ENCODE measurements at regions not wholly inside any gene's neighbourhood (a gene's known extent, or its start where the extent isn't known, plus 50 kb on each side); places are given as distances from the start of the nearest gene placed in this dataset.

GRCh38 chr15:88337993-88338392 lies 81.5 kb upstream of the NTRK3 start:
- Histone ChIP-seq H3K9ac (ENCODE audit: low read depth, low read length) (no peak overlapping the region), H3K4me3 (ENCODE audit: low read depth, low read length) (no peak overlapping the region), H3K4me1 (ENCODE audit: control insufficient read depth, insufficient read depth, low read length) (no peaks in the 10 kb centered on the region), H3K9me3 (ENCODE audit: control insufficient read depth, insufficient read depth, low read length) (no peaks in the 10 kb centered on the region), H3K27me3 (ENCODE audit: control insufficient read depth, insufficient read depth, low read length) (no peaks in the 10 kb centered on the region), H3K36me3 (ENCODE audit: control insufficient read depth, insufficient read depth, low read length) (no peaks in the 10 kb centered on the region), H3K27ac (ENCODE audit: low read depth, low read length) (no peak overlapping the region)

- H3K36me3 ChIP-seq (ENCODE audit: control insufficient read depth, insufficient read depth, low read length), result no peaks in the 10 kb centered on the region
- no peak overlapping the region for H3K4me3 ChIP-seq (ENCODE audit: low read depth, low read length)
- no peaks in the 10 kb centered on the region; the same call in 1 of the 2 replicates for H3K4me1 ChIP-seq (ENCODE audit: control insufficient read depth, insufficient read depth, low read length)
- no peak overlapping the region for H3K27ac ChIP-seq (ENCODE audit: low read depth, low read length)
- no peaks in the 10 kb centered on the region for H3K27me3 ChIP-seq (ENCODE audit: control insufficient read depth, insufficient read depth, low read length)
- H3K9me3 ChIP-seq (ENCODE audit: control insufficient read depth, insufficient read depth, low read length), result no peaks in the 10 kb centered on the region
- H3K9ac ChIP-seq (ENCODE audit: low read depth, low read length), result no peak overlapping the region
Observed at GRCh38 chr15:88335074-88335473, 78.5 kb upstream of the NTRK3 start.

GRCh38 chr15:88334436-88334835 lies 77.9 kb upstream of the NTRK3 start:
- Histone ChIP-seq H3K4me1 (ENCODE audit: control insufficient read depth, insufficient read depth, low read length) (no peaks in the 10 kb centered on the region; the same call in 1 of the 2 replicates), H3K9me3 (ENCODE audit: control insufficient read depth, insufficient read depth, low read length) (no peaks in the 10 kb centered on the region), H3K9ac (ENCODE audit: low read depth, low read length) (no peak overlapping the region)

GRCh38 chr15:88331291-88331690 lies 74.8 kb upstream of the NTRK3 start:
- H3K4me1 ChIP-seq (ENCODE audit: control insufficient read depth, insufficient read depth, low read length), result no peaks in the 10 kb centered on the region; the same call in 1 of the 2 replicates
- H3K27me3 ChIP-seq (ENCODE audit: control insufficient read depth, insufficient read depth, low read length), result no peaks in the 10 kb centered on the region
- no peaks in the 10 kb centered on the region for H3K9me3 ChIP-seq (ENCODE audit: control insufficient read depth, insufficient read depth, low read length)
- H3K27ac ChIP-seq (ENCODE audit: low read depth, low read length), result no peak overlapping the region
- no peak overlapping the region for H3K9ac ChIP-seq (ENCODE audit: low read depth, low read length)
- H3K4me3 ChIP-seq (ENCODE audit: low read depth, low read length), result no peak overlapping the region
- no peaks in the 10 kb centered on the region for H3K36me3 ChIP-seq (ENCODE audit: control insufficient read depth, insufficient read depth, low read length)

More at GRCh38 chr15:88334436-88334835, 77.9 kb upstream of the NTRK3 start:
- Histone ChIP-seq H3K4me3 (ENCODE audit: low read depth, low read length) (no peak overlapping the region), H3K36me3 (ENCODE audit: control insufficient read depth, insufficient read depth, low read length) (no peaks in the 10 kb centered on the region), H3K27me3 (ENCODE audit: control insufficient read depth, insufficient read depth, low read length) (no peaks in the 10 kb centered on the region), H3K27ac (ENCODE audit: low read depth, low read length) (no peak overlapping the region)

GRCh38 chr15:88326924-88327323 lies 70.4 kb upstream of the NTRK3 start:
- no peaks in the 10 kb centered on the region for H3K27me3 ChIP-seq (ENCODE audit: control insufficient read depth, insufficient read depth, low read length)
- H3K9ac ChIP-seq (ENCODE audit: low read depth, low read length), result no peak overlapping the region

GRCh38 chr15:88324741-88325065 lies 68.2 kb upstream of the NTRK3 start:
- H3K9me3 ChIP-seq (ENCODE audit: control insufficient read depth, insufficient read depth, low read length), result no peaks in the 10 kb centered on the region
- H3K27me3 ChIP-seq (ENCODE audit: control insufficient read depth, insufficient read depth, low read length), result no peaks in the 10 kb centered on the region
- H3K27ac ChIP-seq (ENCODE audit: low read depth, low read length), result no peak overlapping the region
- H3K36me3 ChIP-seq (ENCODE audit: control insufficient read depth, insufficient read depth, low read length), result no peaks in the 10 kb centered on the region
- H3K9ac ChIP-seq (ENCODE audit: low read depth, low read length), result no peak overlapping the region
- no peaks in the 10 kb centered on the region for H3K4me1 ChIP-seq (ENCODE audit: control insufficient read depth, insufficient read depth, low read length)
- no peak overlapping the region for H3K4me3 ChIP-seq (ENCODE audit: low read depth, low read length)

More at GRCh38 chr15:88326924-88327323, 70.4 kb upstream of the NTRK3 start:
- Histone ChIP-seq H3K4me3 (ENCODE audit: low read depth, low read length) (no peak overlapping the region), H3K9me3 (ENCODE audit: control insufficient read depth, insufficient read depth, low read length) (no peaks in the 10 kb centered on the region), H3K36me3 (ENCODE audit: control insufficient read depth, insufficient read depth, low read length) (no peaks in the 10 kb centered on the region), H3K4me1 (ENCODE audit: control insufficient read depth, insufficient read depth, low read length) (no peaks in the 10 kb centered on the region; the same call in 1 of the 2 replicates), H3K27ac (ENCODE audit: low read depth, low read length) (no peak overlapping the region)

GRCh38 chr15:88323976-88324740 lies 67.6 kb upstream of the NTRK3 start:
- no peak overlapping the region for H3K9ac ChIP-seq (ENCODE audit: low read depth, low read length)
- no peaks in the 10 kb centered on the region for H3K9me3 ChIP-seq (ENCODE audit: control insufficient read depth, insufficient read depth, low read length)

GRCh38 chr15:88323468-88323867 lies 66.9 kb upstream of the NTRK3 start:
- no peaks in the 10 kb centered on the region for H3K4me1 ChIP-seq (ENCODE audit: control insufficient read depth, insufficient read depth, low read length)
- H3K36me3 ChIP-seq (ENCODE audit: control insufficient read depth, insufficient read depth, low read length), result no peaks in the 10 kb centered on the region
- no peaks in the 10 kb centered on the region for H3K27me3 ChIP-seq (ENCODE audit: control insufficient read depth, insufficient read depth, low read length)
- H3K9ac ChIP-seq (ENCODE audit: low read depth, low read length), result no peak overlapping the region
- H3K4me3 ChIP-seq (ENCODE audit: low read depth, low read length), result no peak overlapping the region
- H3K27ac ChIP-seq (ENCODE audit: low read depth, low read length), result no peak overlapping the region
- no peaks in the 10 kb centered on the region for H3K9me3 ChIP-seq (ENCODE audit: control insufficient read depth, insufficient read depth, low read length)

More at GRCh38 chr15:88323976-88324740, 67.6 kb upstream of the NTRK3 start:
- no peaks in the 10 kb centered on the region for H3K27me3 ChIP-seq (ENCODE audit: control insufficient read depth, insufficient read depth, low read length)
- H3K4me3 ChIP-seq (ENCODE audit: low read depth, low read length), result no peak overlapping the region
- no peak overlapping the region for H3K27ac ChIP-seq (ENCODE audit: low read depth, low read length)
- H3K36me3 ChIP-seq (ENCODE audit: control insufficient read depth, insufficient read depth, low read length), result no peaks in the 10 kb centered on the region
- H3K4me1 ChIP-seq (ENCODE audit: control insufficient read depth, insufficient read depth, low read length), result no peaks in the 10 kb centered on the region

- Histone ChIP-seq H3K9me3 (ENCODE audit: control insufficient read depth, insufficient read depth, low read length) (no peaks in the 10 kb centered on the region), H3K27me3 (ENCODE audit: control insufficient read depth, insufficient read depth, low read length) (no peaks in the 10 kb centered on the region), H3K9ac (ENCODE audit: low read depth, low read length) (no peak overlapping the region), H3K36me3 (ENCODE audit: control insufficient read depth, insufficient read depth, low read length) (no peaks in the 10 kb centered on the region), H3K4me3 (ENCODE audit: low read depth, low read length) (no peak overlapping the region), H3K27ac (ENCODE audit: low read depth, low read length) (no peak overlapping the region), H3K4me1 (ENCODE audit: control insufficient read depth, insufficient read depth, low read length) (no peaks in the 10 kb centered on the region)
Observed at GRCh38 chr15:88322461-88322860, 65.9 kb upstream of the NTRK3 start.

- Histone ChIP-seq H3K4me3 (ENCODE audit: low read depth, low read length) (no peak overlapping the region), H3K9ac (ENCODE audit: low read depth, low read length) (no peak overlapping the region), H3K27me3 (ENCODE audit: control insufficient read depth, insufficient read depth, low read length) (no peaks in the 10 kb centered on the region), H3K4me1 (ENCODE audit: control insufficient read depth, insufficient read depth, low read length) (no peaks in the 10 kb centered on the region), H3K27ac (ENCODE audit: low read depth, low read length) (no peak overlapping the region), H3K36me3 (ENCODE audit: control insufficient read depth, insufficient read depth, low read length) (no peaks in the 10 kb centered on the region), H3K9me3 (ENCODE audit: control insufficient read depth, insufficient read depth, low read length) (no peaks in the 10 kb centered on the region)
Observed at GRCh38 chr15:88321271-88321670, 64.7 kb upstream of the NTRK3 start.

GRCh38 chr15:88316586-88316985 lies 60.0 kb upstream of the NTRK3 start:
- no peak overlapping the region for H3K4me3 ChIP-seq (ENCODE audit: low read depth, low read length)

More at GRCh38 chr15:88316586-88316985, 60.0 kb upstream of the NTRK3 start:
- no peak overlapping the region for H3K9ac ChIP-seq (ENCODE audit: low read depth, low read length)
- no peak overlapping the region for H3K27ac ChIP-seq (ENCODE audit: low read depth, low read length)
- no peaks in the 10 kb centered on the region for H3K27me3 ChIP-seq (ENCODE audit: control insufficient read depth, insufficient read depth, low read length)
- H3K9me3 ChIP-seq (ENCODE audit: control insufficient read depth, insufficient read depth, low read length), result no peaks in the 10 kb centered on the region
- H3K36me3 ChIP-seq (ENCODE audit: control insufficient read depth, insufficient read depth, low read length), result no peaks in the 10 kb centered on the region
- no peaks in the 10 kb centered on the region for H3K4me1 ChIP-seq (ENCODE audit: control insufficient read depth, insufficient read depth, low read length)

Data from HUES48 (cell line).